NT2/D1 (cell line): ENCODE measurements at regions not wholly inside any gene's neighbourhood (a gene's known extent, or its start where the extent isn't known, plus 50 kb on each side); places are given as distances from the start of the nearest gene placed in this dataset.

ENCODE experiments used
- SUZ12 ChIP-seq: IDR thresholded peaks from 2 replicates; pipeline ENCODE4 v1.6.1; 2011; ENCODE audit not compliant: insufficient read length, insufficient read depth; ENCODE audit errors: extremely low read depth
- ZNF274 ChIP-seq: IDR thresholded peaks from 2 replicates; pipeline ENCODE4 v1.6.1; 2011; ENCODE audit warnings: mild to moderate bottlenecking, low read depth, low read length

GRCh38 chr2:150791567-150791966, 304.1 kb upstream of the RND3 start:
- TF ChIP-seq SUZ12 = no peak
- TF ChIP-seq ZNF274 = no peak
